Dendritic cell treated with granulocyte-macrophage colony-stimulating factor and Interleukin-4, amounts not matched to agents 40 ng/mL and 50 ng/mL, for 4 days (primary cell): ENCODE measurements at regions not wholly inside any gene's neighbourhood (a gene's known extent, or its start where the extent isn't known, plus 50 kb on each side); places are given as distances from the start of the nearest gene placed in this dataset.

ENCODE experiments used
- H3K27ac Mint-ChIP-seq: one replicate; pipeline ENCODE4 v1.8.0; 2022; ENCODE audit warnings: mild to moderate bottlenecking, mixed read lengths
- H3K27me3 Mint-ChIP-seq: one replicate; pipeline ENCODE4 v1.8.0; 2022; ENCODE audit warnings: mild to moderate bottlenecking, mixed read lengths
- H3K36me3 Mint-ChIP-seq: one replicate; pipeline ENCODE4 v1.8.0; 2022; ENCODE audit warnings: low read depth, mixed read lengths
- H3K4me1 Mint-ChIP-seq: one replicate; pipeline ENCODE4 v1.8.0; 2022; ENCODE audit warnings: low read depth, mixed read lengths
- H3K4me3 Mint-ChIP-seq: one replicate; pipeline ENCODE4 v1.8.0; 2022; ENCODE audit warnings: mild to moderate bottlenecking, moderate library complexity, mixed read lengths
- H3K9me3 Mint-ChIP-seq: one replicate; pipeline ENCODE4 v1.8.0; 2022; ENCODE audit warnings: mixed read lengths
- intact Hi-C: fragments of 100-400 bp; cut with micrococcal nuclease; formaldehyde crosslinking; loops from one replicate; pipeline ENCODE4 v1.15.0; 2022

- H3K27me3 Mint-ChIP-seq: peaks cover 8% of the 10 kb centered on the region
- no peak overlapping the region for H3K27ac Mint-ChIP-seq
- H3K36me3 Mint-ChIP-seq: no peaks in the 10 kb centered on the region
- peaks cover 10% of the 10 kb centered on the region for H3K9me3 Mint-ChIP-seq
- no peaks in the 10 kb centered on the region for H3K4me1 Mint-ChIP-seq
- intact Hi-C loops: no loop called here
- no peak overlapping the region for H3K4me3 Mint-ChIP-seq
These were observed 267.7 kb downstream of the PRDM2 start for GRCh38 chr1:13967707-13968106.

- H3K27me3 Mint-ChIP-seq: peaks cover 8% of the 10 kb centered on the region
- no peaks in the 10 kb centered on the region for H3K4me1 Mint-ChIP-seq
- intact Hi-C loops: no loop called here
- H3K36me3 Mint-ChIP-seq: no peaks in the 10 kb centered on the region
- H3K4me3 Mint-ChIP-seq: no peak overlapping the region
- no peak overlapping the region for H3K27ac Mint-ChIP-seq
- H3K9me3 Mint-ChIP-seq: peaks cover 10% of the 10 kb centered on the region
These were observed 268.4 kb downstream of the PRDM2 start for GRCh38 chr1:13968361-13968760.

GRCh38 chr1:13970631-13971247 lies 270.8 kb downstream of the PRDM2 start:
- Mint-ChIP-seq H3K4me1 (no peaks in the 10 kb centered on the region), H3K27me3 (peaks cover 5% of the 10 kb centered on the region), H3K36me3 (no peaks in the 10 kb centered on the region), H3K9me3 (peaks cover 10% of the 10 kb centered on the region), H3K4me3 (no peak overlapping the region), H3K27ac (no peak overlapping the region)
- intact Hi-C loops: no loop called here

- Mint-ChIP-seq H3K27ac (no peak overlapping the region), H3K9me3 (peaks cover under 1% of the 10 kb centered on the region), H3K4me1 (no peaks in the 10 kb centered on the region), H3K36me3 (no peaks in the 10 kb centered on the region), H3K27me3 (peaks cover 3% of the 10 kb centered on the region), H3K4me3 (no peak overlapping the region)
- intact Hi-C loops: no loop called here
These were observed 276.5 kb downstream of the PRDM2 start for GRCh38 chr1:13976485-13976884.

- no peak overlapping the region for H3K4me3 Mint-ChIP-seq
- no peaks in the 10 kb centered on the region for H3K27me3 Mint-ChIP-seq
- no peaks in the 10 kb centered on the region for H3K9me3 Mint-ChIP-seq
- H3K27ac Mint-ChIP-seq: no peak overlapping the region
- no peaks in the 10 kb centered on the region for H3K36me3 Mint-ChIP-seq
- H3K4me1 Mint-ChIP-seq: no peaks in the 10 kb centered on the region
- intact Hi-C loops: no loop called here
These were observed 281.2 kb downstream of the PRDM2 start for GRCh38 chr1:13981142-13981541.

- Mint-ChIP-seq H3K4me3 (no peak overlapping the region), H3K27ac (no peak overlapping the region), H3K27me3 (peaks cover 3% of the 10 kb centered on the region), H3K4me1 (no peaks in the 10 kb centered on the region), H3K9me3 (no peaks in the 10 kb centered on the region), H3K36me3 (no peaks in the 10 kb centered on the region)
- intact Hi-C loops: no loop called here
These were observed 283.4 kb downstream of the PRDM2 start for GRCh38 chr1:13983393-13983792.

GRCh38 chr1:13990939-13991338 lies 291.0 kb downstream of the PRDM2 start:
- peaks cover 3% of the 10 kb centered on the region for H3K27me3 Mint-ChIP-seq
- no peaks in the 10 kb centered on the region for H3K36me3 Mint-ChIP-seq
- no peaks in the 10 kb centered on the region for H3K4me1 Mint-ChIP-seq
- no peak overlapping the region for H3K4me3 Mint-ChIP-seq
- H3K9me3 Mint-ChIP-seq: peaks cover 6% of the 10 kb centered on the region
- H3K27ac Mint-ChIP-seq: no peak overlapping the region
- intact Hi-C loops: no loop called here

- Mint-ChIP-seq H3K27ac (no peak overlapping the region), H3K36me3 (no peaks in the 10 kb centered on the region), H3K27me3 (no peaks in the 10 kb centered on the region), H3K9me3 (peaks cover 21% of the 10 kb centered on the region), H3K4me1 (no peaks in the 10 kb centered on the region), H3K4me3 (no peak overlapping the region)
- intact Hi-C loops: no loop called here
These were observed 292.7 kb downstream of the PRDM2 start for GRCh38 chr1:13992489-13993285.

GRCh38 chr1:13994386-13994785 lies 294.4 kb downstream of the PRDM2 start:
- intact Hi-C loops: no loop called here
- no peak overlapping the region for H3K4me3 Mint-ChIP-seq
- no peaks in the 10 kb centered on the region for H3K4me1 Mint-ChIP-seq
- H3K27ac Mint-ChIP-seq: no peak overlapping the region
- no peaks in the 10 kb centered on the region for H3K27me3 Mint-ChIP-seq
- H3K9me3 Mint-ChIP-seq: peaks cover 35% of the 10 kb centered on the region
- no peaks in the 10 kb centered on the region for H3K36me3 Mint-ChIP-seq

GRCh38 chr1:13996334-13996733 lies 296.3 kb downstream of the PRDM2 start:
- Mint-ChIP-seq H3K4me3 (no peak overlapping the region), H3K4me1 (no peaks in the 10 kb centered on the region), H3K27ac (no peak overlapping the region), H3K27me3 (no peaks in the 10 kb centered on the region), H3K9me3 (peaks cover 55% of the 10 kb centered on the region), H3K36me3 (no peaks in the 10 kb centered on the region)
- intact Hi-C loops: no loop called here

- H3K4me1 Mint-ChIP-seq: no peaks in the 10 kb centered on the region
These were observed 303.6 kb downstream of the PRDM2 start for GRCh38 chr1:14003552-14003951.

GRCh38 chr1:14009582-14009981 lies 309.6 kb downstream of the PRDM2 start:
- no peak overlapping the region for H3K4me3 Mint-ChIP-seq
- intact Hi-C loops: no loop called here
- no peaks in the 10 kb centered on the region for H3K36me3 Mint-ChIP-seq
- no peaks in the 10 kb centered on the region for H3K4me1 Mint-ChIP-seq
- H3K27ac Mint-ChIP-seq: no peak overlapping the region
- H3K27me3 Mint-ChIP-seq: no peaks in the 10 kb centered on the region
- H3K9me3 Mint-ChIP-seq: no peaks in the 10 kb centered on the region

More at GRCh38 chr1:14003552-14003951, 303.6 kb downstream of the PRDM2 start:
- Mint-ChIP-seq H3K27me3 (no peaks in the 10 kb centered on the region), H3K27ac (no peak overlapping the region), H3K4me3 (no peak overlapping the region), H3K9me3 (peaks cover 30% of the 10 kb centered on the region), H3K36me3 (no peaks in the 10 kb centered on the region)
- intact Hi-C loops: no loop called here

- Mint-ChIP-seq H3K9me3 (no peaks in the 10 kb centered on the region), H3K4me3 (no peak overlapping the region), H3K27me3 (no peaks in the 10 kb centered on the region), H3K4me1 (no peaks in the 10 kb centered on the region), H3K27ac (no peak overlapping the region), H3K36me3 (no peaks in the 10 kb centered on the region)
- intact Hi-C loops: no loop called here
These were observed 310.5 kb downstream of the PRDM2 start for GRCh38 chr1:14010476-14010875.

- Mint-ChIP-seq H3K36me3 (no peaks in the 10 kb centered on the region), H3K4me1 (no peaks in the 10 kb centered on the region), H3K9me3 (no peaks in the 10 kb centered on the region), H3K27me3 (no peaks in the 10 kb centered on the region), H3K27ac (no peak overlapping the region), H3K4me3 (no peak overlapping the region)
- intact Hi-C loops: no loop called here
These were observed 311.1 kb downstream of the PRDM2 start for GRCh38 chr1:14011132-14011531.

GRCh38 chr1:14011888-14012287 lies 311.9 kb downstream of the PRDM2 start:
- H3K4me1 Mint-ChIP-seq: no peaks in the 10 kb centered on the region
- H3K27me3 Mint-ChIP-seq: no peaks in the 10 kb centered on the region
- H3K4me3 Mint-ChIP-seq: no peak overlapping the region
- no peaks in the 10 kb centered on the region for H3K9me3 Mint-ChIP-seq
- H3K27ac Mint-ChIP-seq: no peak overlapping the region
- H3K36me3 Mint-ChIP-seq: no peaks in the 10 kb centered on the region
- intact Hi-C loops: no loop called here
